Thoracic aorta (tissue), 2 donors: ENCODE measurements at regions not wholly inside any gene's neighbourhood (a gene's known extent, or its start where the extent isn't known, plus 50 kb on each side); places are given as distances from the start of the nearest gene placed in this dataset.

Experiments used
- ATAC-seq: fragments of 150-250 bp; one replicate; pipeline ENCODE4 v1.8.0; 2017; ENCODE audit warnings: low read depth; ENCODE audit not compliant: insufficient number of reproducible peaks, low FRiP score
- DNase-seq: peaks from one replicate; pipeline ENCODE4 v3.0.0-alpha.2; 2020; ENCODE audit warnings: low spot score
- H3K27ac ChIP-seq, 2 donors: fragments of 200-600 bp; sonication (generic); 1 replicate in 1 of 2; 2 replicates in 1 of 2; pipeline ENCODE4 v1.5.1; 2016; ENCODE audit warnings: mild to moderate bottlenecking in 2 of 2, moderate library complexity in 2 of 2
- H3K27me3 ChIP-seq: fragments of 200-600 bp; sonication (generic); replicated peaks from 2 replicates; pipeline ENCODE4 v1.6.0; 2016; ENCODE audit warnings: mild to moderate bottlenecking; ENCODE audit not compliant: insufficient read depth
- H3K36me3 ChIP-seq: fragments of 200-600 bp; sonication (generic); one replicate; pipeline ENCODE4 v1.5.1; 2016
- H3K4me1 ChIP-seq, 2 donors: fragments of 200-600 bp; sonication (generic); 1 replicate in 1 of 2; 2 replicates in 1 of 2; pipeline versions ENCODE4 v1.5.1 to v1.6.0; 2016; ENCODE audit warnings: low read depth in 2 of 2, mild to moderate bottlenecking in 1 of 2; ENCODE audit not compliant: control insufficient read depth in 1 of 2
- H3K4me3 ChIP-seq: fragments of 200-600 bp; sonication (generic); 2 replicates; pipeline ENCODE4 v1.5.1; 2016; ENCODE audit warnings: mild to moderate bottlenecking
- H3K9me3 ChIP-seq: fragments of 200-600 bp; sonication (generic); 2 replicates; pipeline ENCODE4 v1.5.1; 2016
- TF ChIP-seq, protein P1 (sequence below): fragments of 200-600 bp; sonication (generic); IDR thresholded peaks from one replicate; pipeline ENCODE4 v1.5.1; 2019; ENCODE audit warnings: antibody characterized with exemption

DNA sequence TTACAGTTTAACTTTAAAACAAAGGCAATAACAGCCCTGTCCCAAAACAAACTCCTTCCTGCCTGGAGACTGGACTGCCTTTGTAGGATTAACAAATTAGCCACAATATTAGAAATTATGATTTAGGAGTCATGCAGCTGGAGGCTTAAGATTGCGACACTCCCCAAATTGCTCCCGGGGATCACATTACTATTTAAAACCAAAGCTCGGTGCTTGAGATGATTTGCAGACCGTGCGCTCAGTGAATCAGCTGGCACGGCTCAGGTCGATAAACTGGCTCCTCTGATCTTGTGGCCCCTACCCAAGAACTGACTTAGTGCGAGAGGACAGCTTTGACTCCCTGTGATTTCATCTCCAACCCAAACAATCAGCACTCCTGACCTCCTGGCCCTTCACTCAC lies 829.3 kb downstream of the NLGN4X start:
- Histone ChIP-seq H3K4me3 (no peak overlapping the region), H3K27ac (no peak overlapping the region), H3K36me3 (no peaks in the 10 kb centered on the region), H3K27me3 (no peaks in the 10 kb centered on the region), H3K4me1 (no peaks in the 10 kb centered on the region), H3K9me3 (no peaks in the 10 kb centered on the region)
- TF ChIP-seq, protein P1, sequence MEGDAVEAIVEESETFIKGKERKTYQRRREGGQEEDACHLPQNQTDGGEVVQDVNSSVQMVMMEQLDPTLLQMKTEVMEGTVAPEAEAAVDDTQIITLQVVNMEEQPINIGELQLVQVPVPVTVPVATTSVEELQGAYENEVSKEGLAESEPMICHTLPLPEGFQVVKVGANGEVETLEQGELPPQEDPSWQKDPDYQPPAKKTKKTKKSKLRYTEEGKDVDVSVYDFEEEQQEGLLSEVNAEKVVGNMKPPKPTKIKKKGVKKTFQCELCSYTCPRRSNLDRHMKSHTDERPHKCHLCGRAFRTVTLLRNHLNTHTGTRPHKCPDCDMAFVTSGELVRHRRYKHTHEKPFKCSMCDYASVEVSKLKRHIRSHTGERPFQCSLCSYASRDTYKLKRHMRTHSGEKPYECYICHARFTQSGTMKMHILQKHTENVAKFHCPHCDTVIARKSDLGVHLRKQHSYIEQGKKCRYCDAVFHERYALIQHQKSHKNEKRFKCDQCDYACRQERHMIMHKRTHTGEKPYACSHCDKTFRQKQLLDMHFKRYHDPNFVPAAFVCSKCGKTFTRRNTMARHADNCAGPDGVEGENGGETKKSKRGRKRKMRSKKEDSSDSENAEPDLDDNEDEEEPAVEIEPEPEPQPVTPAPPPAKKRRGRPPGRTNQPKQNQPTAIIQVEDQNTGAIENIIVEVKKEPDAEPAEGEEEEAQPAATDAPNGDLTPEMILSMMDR: no peak
- no peak for DNase-seq
- no peak for ATAC-seq

GRCh38 chrX:5397409-5397808 lies 831.3 kb downstream of the NLGN4X start:
- Histone ChIP-seq H3K4me3 (no peak overlapping the region), H3K36me3 (no peaks in the 10 kb centered on the region), H3K9me3 (no peaks in the 10 kb centered on the region), H3K27ac (no peak overlapping the region), H3K4me1 (no peaks in the 10 kb centered on the region), H3K27me3 (no peaks in the 10 kb centered on the region)
- DNase-seq (no peak), ATAC-seq (no peak)
- TF ChIP-seq, protein P1: no peak

DNA sequence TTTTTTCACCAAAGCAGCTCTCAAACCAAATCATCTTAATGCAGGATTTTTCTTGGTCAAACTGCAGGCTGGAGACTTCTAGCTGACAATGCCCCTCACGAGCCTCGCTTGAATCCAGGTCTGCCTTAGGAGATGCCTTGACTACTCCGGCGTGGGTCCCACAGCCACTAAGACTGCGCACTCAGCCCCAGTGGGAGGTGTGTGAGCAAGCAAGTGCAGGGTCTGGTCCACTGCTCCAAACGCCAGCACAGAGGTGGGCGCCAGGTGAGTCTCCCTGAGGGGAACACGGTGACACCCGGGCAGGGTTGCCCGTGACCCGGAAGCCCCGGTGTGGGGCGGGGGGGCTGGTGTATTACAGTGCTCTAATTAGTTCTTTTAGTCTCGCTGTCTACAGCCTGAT lies 838.3 kb downstream of the NLGN4X start:
- H3K36me3 ChIP-seq: no peaks in the 10 kb centered on the region
- H3K4me3 ChIP-seq: no peak overlapping the region
- no peaks in the 10 kb centered on the region for H3K9me3 ChIP-seq
- TF ChIP-seq, protein P1: no peak
- no peak overlapping the region for H3K27ac ChIP-seq
- H3K27me3 ChIP-seq: no peaks in the 10 kb centered on the region
- ATAC-seq: no peak
- DNase-seq: no peak
- H3K4me1 ChIP-seq: no peaks in the 10 kb centered on the region

DNA sequence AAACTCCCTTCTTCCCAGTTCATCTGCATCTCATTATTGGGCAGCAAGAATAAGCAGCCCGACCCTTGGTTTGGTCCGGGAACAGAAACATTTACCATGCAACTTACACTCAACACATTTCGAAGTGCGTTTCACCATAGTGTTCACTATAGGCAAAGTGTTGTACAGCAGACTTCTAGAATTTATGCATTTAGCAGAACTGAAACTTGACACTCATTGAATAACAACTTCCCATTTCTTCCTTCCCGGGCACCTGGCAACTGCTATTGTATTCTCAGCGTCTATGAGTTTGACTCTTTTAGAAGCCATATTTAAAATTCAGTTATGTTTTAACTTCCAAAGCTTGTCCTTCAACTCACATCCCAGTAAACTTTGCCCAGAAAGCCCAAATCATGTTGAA lies 840.6 kb downstream of the NLGN4X start:
- H3K4me3 ChIP-seq: no peak overlapping the region
- H3K27me3 ChIP-seq: no peaks in the 10 kb centered on the region
- DNase-seq (no peak), ATAC-seq (no peak)
- H3K4me1 ChIP-seq: no peaks in the 10 kb centered on the region
- no peak overlapping the region for H3K27ac ChIP-seq
- TF ChIP-seq, protein P1: no peak
- no peaks in the 10 kb centered on the region for H3K36me3 ChIP-seq
- H3K9me3 ChIP-seq: no peaks in the 10 kb centered on the region

- no peaks in the 10 kb centered on the region for H3K4me1 ChIP-seq
- no peaks in the 10 kb centered on the region for H3K27me3 ChIP-seq
- TF ChIP-seq, protein P1: no peak
- no peak for ATAC-seq
- H3K27ac ChIP-seq: no peak overlapping the region
- no peak for DNase-seq
- H3K4me3 ChIP-seq: no peak overlapping the region
- H3K9me3 ChIP-seq: no peaks in the 10 kb centered on the region
- H3K36me3 ChIP-seq: no peaks in the 10 kb centered on the region
Observed at GRCh38 chrX:5380426-5380825, 848.2 kb downstream of the NLGN4X start.
